ENCODE measurements at regions not wholly inside any gene's neighbourhood (a gene's known extent, or its start where the extent isn't known, plus 50 kb on each side); places are given as distances from the start of the nearest gene placed in this dataset.

DNA sequence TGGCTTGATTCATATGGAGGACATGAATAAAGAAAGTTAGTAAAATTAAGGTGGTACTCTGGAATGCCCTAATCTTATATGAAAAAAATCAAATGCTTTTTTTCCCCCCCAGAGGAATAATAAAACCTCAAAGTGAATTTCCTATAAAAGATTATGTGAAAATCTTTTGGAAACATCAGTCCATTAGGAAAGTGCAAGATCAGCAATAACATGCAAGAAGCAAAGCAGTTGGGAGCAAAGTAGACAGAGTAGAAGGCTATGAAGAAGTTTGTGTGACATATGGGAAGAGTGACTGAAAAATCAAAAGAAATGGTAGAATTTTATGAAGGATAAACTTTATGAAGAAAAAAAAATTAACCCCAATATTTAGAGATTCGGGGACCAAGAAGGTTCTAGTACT is 998.0 kb upstream of the EPHA7 start:
- 0% methylated on average over 1 of the region's 1 CpG for WGBS (ENCODE audit: low lambda C conversion rate)
- Histone ChIP-seq H3K4me1 (ENCODE audit: control insufficient read depth in 1 of 2, insufficient read depth in 2 of 2, low read depth in 1 of 2, low read length in 1 of 2) (no peaks in the 10 kb centered on the region), H3K27me3 (ENCODE audit: insufficient read depth) (no peaks in the 10 kb centered on the region), H3K79me2 (ENCODE audit: insufficient read depth) (no peaks in the 10 kb centered on the region), H4K20me1 (ENCODE audit: insufficient read depth) (no peaks in the 10 kb centered on the region), H3K4me2 (no peak overlapping the region), H2AFZ (ENCODE audit: low read depth) (no peak overlapping the region), H3K9me3 (no peaks in the 10 kb centered on the region), H3K9me2 (no peaks in the 10 kb centered on the region), H3K4me3 (ENCODE audit: low read depth in 2 of 2, low read length in 1 of 2) (no peak overlapping the region), H3K27ac (ENCODE audit: low read depth in 2 of 2, low read length in 1 of 2) (no peak overlapping the region), H3F3A (replicated peaks; ENCODE audit: insufficient read depth) (no peaks in the 10 kb centered on the region), H3K9ac (no peak overlapping the region), H3K36me3 (replicated peaks in 1 of 2; ENCODE audit: control insufficient read depth in 1 of 2, insufficient read depth in 2 of 2, low read length in 1 of 2) (no peaks in the 10 kb centered on the region)
- ChIA-PET CTCF (no interaction called here), POLR2A (no interaction called here)
- TF ChIP-seq EP300 (IDR thresholded peaks at IDR 0.05; ENCODE audit: borderline replicate concordance in 1 of 2, low read depth in 1 of 2, low read length in 1 of 2): no peak
- no peak for DNase-seq

DNA sequence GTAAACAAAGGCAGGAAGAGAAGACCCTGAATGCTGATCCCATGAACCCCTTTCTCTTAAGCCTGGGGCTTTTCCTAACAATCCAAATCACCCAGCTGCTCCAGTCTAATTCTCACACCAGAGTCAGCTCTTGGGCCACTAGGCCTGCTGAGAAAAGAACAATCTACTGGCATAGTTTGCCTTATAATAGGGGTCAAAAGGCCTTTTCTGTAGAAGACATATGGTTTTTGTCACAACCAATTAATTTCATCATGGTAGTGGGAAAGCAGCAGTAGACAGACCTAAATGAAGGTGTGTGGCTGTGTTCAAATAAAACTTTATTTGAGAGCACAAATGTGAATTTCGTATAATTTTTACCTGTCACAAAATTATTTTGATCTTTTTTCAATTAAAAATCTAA is 994.7 kb upstream of the EPHA7 start:
- 0% methylated on average over 1 of the region's 1 CpG for WGBS (ENCODE audit: low lambda C conversion rate)
- no peaks in the 10 kb centered on the region for H4K20me1 ChIP-seq (ENCODE audit: insufficient read depth)
- H3K9me2 ChIP-seq: no peaks in the 10 kb centered on the region
- no peak overlapping the region for H3K4me2 ChIP-seq
- H2AFZ ChIP-seq (ENCODE audit: low read depth): no peak overlapping the region
- H3K79me2 ChIP-seq (ENCODE audit: insufficient read depth): no peaks in the 10 kb centered on the region
- no peaks in the 10 kb centered on the region for H3K36me3 ChIP-seq (replicated peaks in 1 of 2; ENCODE audit: control insufficient read depth in 1 of 2, insufficient read depth in 2 of 2, low read length in 1 of 2)
- ChIA-PET CTCF (interaction anchor here (0.7 kb wide), 1 partner anchor 485 kb away, joined by 3 read pairs; no protein-coding TSS in a partner anchor), POLR2A (no interaction called here)
- H3K4me3 ChIP-seq (ENCODE audit: low read depth in 2 of 2, low read length in 1 of 2): no peak overlapping the region
- TF ChIP-seq RXRA (IDR thresholded peaks at IDR 0.05; ENCODE audit: borderline replicate concordance, low read depth): no peak
- TF ChIP-seq GATA2 (CRISPR knock-in tag; IDR thresholded peaks at IDR 0.05): no peak
- no peak for TF ChIP-seq GABPA (IDR thresholded peaks at IDR 0.05; ENCODE audit: low read depth)
- TF ChIP-seq, protein P1, sequence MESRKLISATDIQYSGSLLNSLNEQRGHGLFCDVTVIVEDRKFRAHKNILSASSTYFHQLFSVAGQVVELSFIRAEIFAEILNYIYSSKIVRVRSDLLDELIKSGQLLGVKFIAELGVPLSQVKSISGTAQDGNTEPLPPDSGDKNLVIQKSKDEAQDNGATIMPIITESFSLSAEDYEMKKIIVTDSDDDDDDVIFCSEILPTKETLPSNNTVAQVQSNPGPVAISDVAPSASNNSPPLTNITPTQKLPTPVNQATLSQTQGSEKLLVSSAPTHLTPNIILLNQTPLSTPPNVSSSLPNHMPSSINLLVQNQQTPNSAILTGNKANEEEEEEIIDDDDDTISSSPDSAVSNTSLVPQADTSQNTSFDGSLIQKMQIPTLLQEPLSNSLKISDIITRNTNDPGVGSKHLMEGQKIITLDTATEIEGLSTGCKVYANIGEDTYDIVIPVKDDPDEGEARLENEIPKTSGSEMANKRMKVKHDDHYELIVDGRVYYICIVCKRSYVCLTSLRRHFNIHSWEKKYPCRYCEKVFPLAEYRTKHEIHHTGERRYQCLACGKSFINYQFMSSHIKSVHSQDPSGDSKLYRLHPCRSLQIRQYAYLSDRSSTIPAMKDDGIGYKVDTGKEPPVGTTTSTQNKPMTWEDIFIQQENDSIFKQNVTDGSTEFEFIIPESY (IDR thresholded peaks at IDR 0.05; ENCODE audit: borderline replicate concordance, low read depth): no peak
- TF ChIP-seq, protein P2, sequence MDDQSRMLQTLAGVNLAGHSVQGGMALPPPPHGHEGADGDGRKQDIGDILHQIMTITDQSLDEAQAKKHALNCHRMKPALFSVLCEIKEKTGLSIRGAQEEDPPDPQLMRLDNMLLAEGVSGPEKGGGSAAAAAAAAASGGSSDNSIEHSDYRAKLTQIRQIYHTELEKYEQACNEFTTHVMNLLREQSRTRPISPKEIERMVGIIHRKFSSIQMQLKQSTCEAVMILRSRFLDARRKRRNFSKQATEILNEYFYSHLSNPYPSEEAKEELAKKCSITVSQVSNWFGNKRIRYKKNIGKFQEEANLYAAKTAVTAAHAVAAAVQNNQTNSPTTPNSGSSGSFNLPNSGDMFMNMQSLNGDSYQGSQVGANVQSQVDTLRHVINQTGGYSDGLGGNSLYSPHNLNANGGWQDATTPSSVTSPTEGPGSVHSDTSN (IDR thresholded peaks at IDR 0.05): no peak
- TF ChIP-seq, protein P3, sequence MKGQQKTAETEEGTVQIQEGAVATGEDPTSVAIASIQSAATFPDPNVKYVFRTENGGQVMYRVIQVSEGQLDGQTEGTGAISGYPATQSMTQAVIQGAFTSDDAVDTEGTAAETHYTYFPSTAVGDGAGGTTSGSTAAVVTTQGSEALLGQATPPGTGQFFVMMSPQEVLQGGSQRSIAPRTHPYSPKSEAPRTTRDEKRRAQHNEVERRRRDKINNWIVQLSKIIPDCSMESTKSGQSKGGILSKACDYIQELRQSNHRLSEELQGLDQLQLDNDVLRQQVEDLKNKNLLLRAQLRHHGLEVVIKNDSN (IDR thresholded peaks at IDR 0.05; ENCODE audit: borderline replicate concordance, low read depth): no peak
- TF ChIP-seq, protein P4, sequence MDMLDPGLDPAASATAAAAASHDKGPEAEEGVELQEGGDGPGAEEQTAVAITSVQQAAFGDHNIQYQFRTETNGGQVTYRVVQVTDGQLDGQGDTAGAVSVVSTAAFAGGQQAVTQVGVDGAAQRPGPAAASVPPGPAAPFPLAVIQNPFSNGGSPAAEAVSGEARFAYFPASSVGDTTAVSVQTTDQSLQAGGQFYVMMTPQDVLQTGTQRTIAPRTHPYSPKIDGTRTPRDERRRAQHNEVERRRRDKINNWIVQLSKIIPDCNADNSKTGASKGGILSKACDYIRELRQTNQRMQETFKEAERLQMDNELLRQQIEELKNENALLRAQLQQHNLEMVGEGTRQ (IDR thresholded peaks at IDR 0.05; ENCODE audit: borderline replicate concordance, low read depth, low read length): no peak
- no peak for TF ChIP-seq TEAD4 (IDR thresholded peaks at IDR 0.05; ENCODE audit: borderline replicate concordance, insufficient read depth)
- no peak for TF ChIP-seq FOSL2 (IDR thresholded peaks at IDR 0.05; ENCODE audit: borderline replicate concordance, low read depth)
- TF ChIP-seq, protein P5, sequence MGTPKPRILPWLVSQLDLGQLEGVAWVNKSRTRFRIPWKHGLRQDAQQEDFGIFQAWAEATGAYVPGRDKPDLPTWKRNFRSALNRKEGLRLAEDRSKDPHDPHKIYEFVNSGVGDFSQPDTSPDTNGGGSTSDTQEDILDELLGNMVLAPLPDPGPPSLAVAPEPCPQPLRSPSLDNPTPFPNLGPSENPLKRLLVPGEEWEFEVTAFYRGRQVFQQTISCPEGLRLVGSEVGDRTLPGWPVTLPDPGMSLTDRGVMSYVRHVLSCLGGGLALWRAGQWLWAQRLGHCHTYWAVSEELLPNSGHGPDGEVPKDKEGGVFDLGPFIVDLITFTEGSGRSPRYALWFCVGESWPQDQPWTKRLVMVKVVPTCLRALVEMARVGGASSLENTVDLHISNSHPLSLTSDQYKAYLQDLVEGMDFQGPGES (IDR thresholded peaks at IDR 0.05; ENCODE audit: low read depth, low read length): no peak
- no peak for TF ChIP-seq SIN3A (IDR thresholded peaks at IDR 0.05; ENCODE audit: borderline replicate concordance, low read depth, low read length)
- H3K4me1 ChIP-seq (ENCODE audit: control insufficient read depth in 1 of 2, insufficient read depth in 2 of 2, low read depth in 1 of 2, low read length in 1 of 2): no peaks in the 10 kb centered on the region
- DNase-seq: no peak
- no peaks in the 10 kb centered on the region for H3K27me3 ChIP-seq (ENCODE audit: insufficient read depth)
- H3K9ac ChIP-seq: no peak overlapping the region
- H3K9me3 ChIP-seq: no peaks in the 10 kb centered on the region
- no peaks in the 10 kb centered on the region for H3F3A ChIP-seq (replicated peaks; ENCODE audit: insufficient read depth)
- H3K27ac ChIP-seq (ENCODE audit: low read depth in 2 of 2, low read length in 1 of 2): no peak overlapping the region

All from SK-N-SH (cell line).